HL-60 (cell line): ENCODE measurements at regions not wholly inside any gene's neighbourhood (a gene's known extent, or its start where the extent isn't known, plus 50 kb on each side); places are given as distances from the start of the nearest gene placed in this dataset.

Source experiments
- GABPA ChIP-seq: IDR thresholded peaks from 2 replicates; pipeline ENCODE4 v1.6.1; 2012; ENCODE audit warnings: low read depth
- TF ChIP-seq, protein P1 (sequence below): IDR thresholded peaks from one replicate; pipeline ENCODE4 v1.5.1; 2011; ENCODE audit warnings: low read length, control low read depth, inconsistent platforms; ENCODE audit not compliant: insufficient read depth

- TF ChIP-seq GABPA: no peak
- TF ChIP-seq, protein P1, sequence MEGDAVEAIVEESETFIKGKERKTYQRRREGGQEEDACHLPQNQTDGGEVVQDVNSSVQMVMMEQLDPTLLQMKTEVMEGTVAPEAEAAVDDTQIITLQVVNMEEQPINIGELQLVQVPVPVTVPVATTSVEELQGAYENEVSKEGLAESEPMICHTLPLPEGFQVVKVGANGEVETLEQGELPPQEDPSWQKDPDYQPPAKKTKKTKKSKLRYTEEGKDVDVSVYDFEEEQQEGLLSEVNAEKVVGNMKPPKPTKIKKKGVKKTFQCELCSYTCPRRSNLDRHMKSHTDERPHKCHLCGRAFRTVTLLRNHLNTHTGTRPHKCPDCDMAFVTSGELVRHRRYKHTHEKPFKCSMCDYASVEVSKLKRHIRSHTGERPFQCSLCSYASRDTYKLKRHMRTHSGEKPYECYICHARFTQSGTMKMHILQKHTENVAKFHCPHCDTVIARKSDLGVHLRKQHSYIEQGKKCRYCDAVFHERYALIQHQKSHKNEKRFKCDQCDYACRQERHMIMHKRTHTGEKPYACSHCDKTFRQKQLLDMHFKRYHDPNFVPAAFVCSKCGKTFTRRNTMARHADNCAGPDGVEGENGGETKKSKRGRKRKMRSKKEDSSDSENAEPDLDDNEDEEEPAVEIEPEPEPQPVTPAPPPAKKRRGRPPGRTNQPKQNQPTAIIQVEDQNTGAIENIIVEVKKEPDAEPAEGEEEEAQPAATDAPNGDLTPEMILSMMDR: no peak
Observed at GRCh38 chr10:124325998-124326636, 92.6 kb downstream of the OAT start.
